ENCODE measurements at regions not wholly inside any gene's neighbourhood (a gene's known extent, or its start where the extent isn't known, plus 50 kb on each side); places are given as distances from the start of the nearest gene placed in this dataset.

GRCh38 chr7:84245835-84246234, 51.2 kb upstream of the SEMA3A start:
- peaks cover 4% of the 10 kb centered on the region for H3K9me3 ChIP-seq (ENCODE audit: severe bottlenecking)
- no peak overlapping the region for H3K4me3 ChIP-seq (ENCODE audit: severe bottlenecking)
- DNase-seq (ENCODE audit: low spot score) (no peak), ATAC-seq (ENCODE audit: low read depth) (no peak)
- H3K4me1 ChIP-seq (ENCODE audit: insufficient read depth, poor library complexity, severe bottlenecking) = no peaks in the 10 kb centered on the region
- H3K27me3 ChIP-seq (ENCODE audit: insufficient read depth, poor library complexity, severe bottlenecking) = no peaks in the 10 kb centered on the region
- H3K27ac ChIP-seq (ENCODE audit: poor library complexity, severe bottlenecking) = no peak overlapping the region
- TF ChIP-seq, protein P1, sequence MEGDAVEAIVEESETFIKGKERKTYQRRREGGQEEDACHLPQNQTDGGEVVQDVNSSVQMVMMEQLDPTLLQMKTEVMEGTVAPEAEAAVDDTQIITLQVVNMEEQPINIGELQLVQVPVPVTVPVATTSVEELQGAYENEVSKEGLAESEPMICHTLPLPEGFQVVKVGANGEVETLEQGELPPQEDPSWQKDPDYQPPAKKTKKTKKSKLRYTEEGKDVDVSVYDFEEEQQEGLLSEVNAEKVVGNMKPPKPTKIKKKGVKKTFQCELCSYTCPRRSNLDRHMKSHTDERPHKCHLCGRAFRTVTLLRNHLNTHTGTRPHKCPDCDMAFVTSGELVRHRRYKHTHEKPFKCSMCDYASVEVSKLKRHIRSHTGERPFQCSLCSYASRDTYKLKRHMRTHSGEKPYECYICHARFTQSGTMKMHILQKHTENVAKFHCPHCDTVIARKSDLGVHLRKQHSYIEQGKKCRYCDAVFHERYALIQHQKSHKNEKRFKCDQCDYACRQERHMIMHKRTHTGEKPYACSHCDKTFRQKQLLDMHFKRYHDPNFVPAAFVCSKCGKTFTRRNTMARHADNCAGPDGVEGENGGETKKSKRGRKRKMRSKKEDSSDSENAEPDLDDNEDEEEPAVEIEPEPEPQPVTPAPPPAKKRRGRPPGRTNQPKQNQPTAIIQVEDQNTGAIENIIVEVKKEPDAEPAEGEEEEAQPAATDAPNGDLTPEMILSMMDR (IDR thresholded peaks at IDR 0.05; ENCODE audit: poor library complexity, severe bottlenecking) = no peak
- H3K36me3 ChIP-seq (ENCODE audit: low read depth) = no peaks in the 10 kb centered on the region

All from RWPE2 (cell line).